ENCODE measurements at regions not wholly inside any gene's neighbourhood (a gene's known extent, or its start where the extent isn't known, plus 50 kb on each side); places are given as distances from the start of the nearest gene placed in this dataset.
"Not testable (repeated sequence)": the region's sequence is repeated elsewhere in the genome, so short reads cannot be mapped to it uniquely, and the experiment has no call there.

- not testable (repeated sequence) for H3K27me3 ChIP-seq (ENCODE audit: insufficient read depth, low read length); H3K4me3 Mint-ChIP-seq (ENCODE audit: unreplicated experiment)
These were observed 360.6 kb upstream of the ZNF337 start for GRCh38 chr20:26057135-26057752.

DNA sequence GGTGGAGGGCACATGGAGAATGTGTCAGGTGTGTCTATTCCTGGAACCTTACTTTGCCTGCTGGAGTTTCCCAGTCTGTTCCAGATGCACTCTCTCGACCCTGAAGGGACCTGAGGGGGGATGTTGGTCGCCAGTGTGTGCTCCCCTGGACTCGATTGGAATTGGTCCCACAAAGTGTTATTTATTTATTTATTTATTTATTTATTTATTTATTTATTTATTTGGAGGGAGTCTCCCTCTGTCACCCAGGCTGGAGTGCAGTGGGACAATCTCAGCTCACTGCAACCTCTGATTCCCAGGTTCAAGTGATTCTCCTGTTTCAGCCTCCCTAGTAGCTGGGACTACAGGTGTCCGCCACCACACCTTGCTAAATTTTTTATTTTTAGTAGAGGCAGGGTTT lies 329.1 kb upstream of the ZNF337 start:
- not testable (repeated sequence) for H2AFZ ChIP-seq (ENCODE audit: low read depth, low read length); H3K4me1 ChIP-seq (ENCODE audit: insufficient read depth, low read length); H3K4me3 Mint-ChIP-seq (ENCODE audit: unreplicated experiment); H3K27ac ChIP-seq (ENCODE audit: low read depth, low read length); H3K4me1 Mint-ChIP-seq (ENCODE audit: low read depth, unreplicated experiment); FAIRE-seq; H3K9me3 ChIP-seq (ENCODE audit: insufficient read depth, low read depth, low read length); DNase-seq (ENCODE audit: low read depth); H3K4me3 ChIP-seq (ENCODE audit: insufficient read depth, low read depth, low read length); H3K27ac Mint-ChIP-seq (ENCODE audit: unreplicated experiment); H3K4me2 ChIP-seq (ENCODE audit: low read length); H3K9me3 Mint-ChIP-seq (ENCODE audit: unreplicated experiment); H3K9ac ChIP-seq (ENCODE audit: low read length); H3K79me2 ChIP-seq (ENCODE audit: insufficient read depth, low read length); H3K27me3 Mint-ChIP-seq (ENCODE audit: low read depth, unreplicated experiment); H3K27me3 ChIP-seq (ENCODE audit: insufficient read depth, low read length); H3K36me3 Mint-ChIP-seq (ENCODE audit: low read depth, unreplicated experiment); H4K20me1 ChIP-seq (ENCODE audit: insufficient read depth, low read length); H3K36me3 ChIP-seq (ENCODE audit: insufficient read depth, low read length)

More at GRCh38 chr20:26057135-26057752, 360.6 kb upstream of the ZNF337 start:
- not testable (repeated sequence) for H3K36me3 Mint-ChIP-seq (ENCODE audit: low read depth, unreplicated experiment); DNase-seq (ENCODE audit: low read depth); H3K4me1 ChIP-seq (ENCODE audit: insufficient read depth, low read length); H3K27ac Mint-ChIP-seq (ENCODE audit: unreplicated experiment); FAIRE-seq; H3K27ac ChIP-seq (ENCODE audit: low read depth, low read length); H3K9me3 ChIP-seq (ENCODE audit: insufficient read depth, low read depth, low read length); H3K36me3 ChIP-seq (ENCODE audit: insufficient read depth, low read length); H3K9me3 Mint-ChIP-seq (ENCODE audit: unreplicated experiment); H2AFZ ChIP-seq (ENCODE audit: low read depth, low read length); H3K27me3 Mint-ChIP-seq (ENCODE audit: low read depth, unreplicated experiment); H4K20me1 ChIP-seq (ENCODE audit: insufficient read depth, low read length); H3K4me2 ChIP-seq (ENCODE audit: low read length); H3K4me3 ChIP-seq (ENCODE audit: insufficient read depth, low read depth, low read length); H3K79me2 ChIP-seq (ENCODE audit: insufficient read depth, low read length); H3K9ac ChIP-seq (ENCODE audit: low read length); H3K4me1 Mint-ChIP-seq (ENCODE audit: low read depth, unreplicated experiment)

DNA sequence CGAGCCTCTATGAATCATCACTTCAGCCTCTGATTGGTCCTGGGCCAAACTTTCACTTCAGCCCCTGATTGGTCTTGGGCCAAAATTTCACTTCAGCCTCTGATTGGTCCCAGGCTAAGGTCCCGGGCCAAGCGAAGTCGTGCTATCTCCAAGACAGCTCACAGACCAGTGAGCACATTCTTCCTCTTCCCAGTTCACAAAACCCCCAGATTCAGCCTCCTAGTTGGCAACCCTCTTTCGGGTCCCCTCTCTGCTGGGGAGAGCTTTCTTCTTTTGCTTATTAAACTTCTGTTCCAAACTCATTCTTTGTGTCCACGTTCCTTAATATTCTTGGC lies 314.3 kb upstream of the ZNF337 start:
- peak overlapping the region; percentile 99 for H3K27ac Mint-ChIP-seq (ENCODE audit: unreplicated experiment)
- H3K4me3 ChIP-seq (ENCODE audit: insufficient read depth, low read depth, low read length); H3K27me3 ChIP-seq (ENCODE audit: insufficient read depth, low read length); H3K79me2 ChIP-seq (ENCODE audit: insufficient read depth, low read length); H3K9ac ChIP-seq (ENCODE audit: low read length); H3K4me1 Mint-ChIP-seq (ENCODE audit: low read depth, unreplicated experiment); FAIRE-seq; H3K36me3 Mint-ChIP-seq (ENCODE audit: low read depth, unreplicated experiment); DNase-seq (ENCODE audit: low read depth); H3K4me2 ChIP-seq (ENCODE audit: low read length); H2AFZ ChIP-seq (ENCODE audit: low read depth, low read length); H3K9me3 Mint-ChIP-seq (ENCODE audit: unreplicated experiment); H3K27me3 Mint-ChIP-seq (ENCODE audit: low read depth, unreplicated experiment); H3K36me3 ChIP-seq (ENCODE audit: insufficient read depth, low read length); H4K20me1 ChIP-seq (ENCODE audit: insufficient read depth, low read length); H3K4me1 ChIP-seq (ENCODE audit: insufficient read depth, low read length); H3K9me3 ChIP-seq (ENCODE audit: insufficient read depth, low read depth, low read length); H3K27ac ChIP-seq (ENCODE audit: low read depth, low read length): not testable (repeated sequence)
- peak overlapping the region; percentile 97 for H3K4me3 Mint-ChIP-seq (ENCODE audit: unreplicated experiment)

- H3K4me2 ChIP-seq (ENCODE audit: low read length): peak overlapping the region; percentile 93
- H3K9me3 Mint-ChIP-seq (ENCODE audit: unreplicated experiment); FAIRE-seq; H3K9me3 ChIP-seq (ENCODE audit: insufficient read depth, low read depth, low read length); H3K4me1 Mint-ChIP-seq (ENCODE audit: low read depth, unreplicated experiment); H3K4me1 ChIP-seq (ENCODE audit: insufficient read depth, low read length); H4K20me1 ChIP-seq (ENCODE audit: insufficient read depth, low read length); H3K27me3 ChIP-seq (ENCODE audit: insufficient read depth, low read length); H3K27me3 Mint-ChIP-seq (ENCODE audit: low read depth, unreplicated experiment); H3K36me3 ChIP-seq (ENCODE audit: insufficient read depth, low read length); H3K36me3 Mint-ChIP-seq (ENCODE audit: low read depth, unreplicated experiment); H3K79me2 ChIP-seq (ENCODE audit: insufficient read depth, low read length): not testable (repeated sequence)
- Mint-ChIP-seq H3K4me3 (ENCODE audit: unreplicated experiment) (peak overlapping the region; percentile 97), H3K27ac (ENCODE audit: unreplicated experiment) (peak overlapping the region; percentile 99)
- peak overlapping the region; percentile 97 for H3K9ac ChIP-seq (ENCODE audit: low read length)
- H3K4me3 ChIP-seq (ENCODE audit: insufficient read depth, low read depth, low read length): peak overlapping the region; percentile 78
- H3K27ac ChIP-seq (ENCODE audit: low read depth, low read length): peak overlapping the region; percentile 86
- peak; percentile 24 for DNase-seq (ENCODE audit: low read depth)
- peak overlapping the region; percentile 78 for H2AFZ ChIP-seq (ENCODE audit: low read depth, low read length)
These were observed 313.7 kb upstream of the ZNF337 start for GRCh38 chr20:26010224-26010941.

GRCh38 chr20:26009402-26010223 lies 313.0 kb upstream of the ZNF337 start:
- peak overlapping the region; percentile 97 for H3K9ac ChIP-seq (ENCODE audit: low read length)

More at GRCh38 chr20:26009402-26010223, 313.0 kb upstream of the ZNF337 start:
- Mint-ChIP-seq H3K27ac (ENCODE audit: unreplicated experiment) (peak overlapping the region; percentile 99), H3K4me3 (ENCODE audit: unreplicated experiment) (peak overlapping the region; percentile 97)
- H3K9me3 Mint-ChIP-seq (ENCODE audit: unreplicated experiment); H3K9me3 ChIP-seq (ENCODE audit: insufficient read depth, low read depth, low read length); H4K20me1 ChIP-seq (ENCODE audit: insufficient read depth, low read length); H3K36me3 Mint-ChIP-seq (ENCODE audit: low read depth, unreplicated experiment); H3K36me3 ChIP-seq (ENCODE audit: insufficient read depth, low read length); FAIRE-seq; H3K4me1 ChIP-seq (ENCODE audit: insufficient read depth, low read length); H3K79me2 ChIP-seq (ENCODE audit: insufficient read depth, low read length); H3K27me3 ChIP-seq (ENCODE audit: insufficient read depth, low read length); H3K27me3 Mint-ChIP-seq (ENCODE audit: low read depth, unreplicated experiment); H3K4me1 Mint-ChIP-seq (ENCODE audit: low read depth, unreplicated experiment): not testable (repeated sequence)
- Histone ChIP-seq H3K27ac (ENCODE audit: low read depth, low read length) (peak overlapping the region; percentile 86), H3K4me3 (ENCODE audit: insufficient read depth, low read depth, low read length) (peak overlapping the region; percentile 78), H2AFZ (ENCODE audit: low read depth, low read length) (peak overlapping the region; percentile 78), H3K4me2 (ENCODE audit: low read length) (peak overlapping the region; percentile 93)
- DNase-seq (ENCODE audit: low read depth): peak; percentile 92
